Duodenal mucosa (tissue), 2 donors: ENCODE measurements at regions not wholly inside any gene's neighbourhood (a gene's known extent, or its start where the extent isn't known, plus 50 kb on each side); places are given as distances from the start of the nearest gene placed in this dataset.

Experiments used
- H3K27ac ChIP-seq: one replicate; pipeline ENCODE4 v1.7.0; 2013; ENCODE audit warnings: low read depth, low read length
- H3K27me3 ChIP-seq, 2 donors: one replicate each; pipeline ENCODE4 v1.7.0; 2013; ENCODE audit warnings: low read length in 2 of 2, control low read depth in 1 of 2; ENCODE audit not compliant: insufficient read depth in 2 of 2, control insufficient read depth in 1 of 2
- H3K36me3 ChIP-seq, 2 donors: one replicate each; pipeline ENCODE4 v1.7.0; 2013; ENCODE audit warnings: low read length in 2 of 2, control low read depth in 1 of 2; ENCODE audit not compliant: insufficient read depth in 2 of 2, control insufficient read depth in 1 of 2
- H3K4me1 ChIP-seq, 2 donors: one replicate each; pipeline ENCODE4 v1.7.0; 2013; ENCODE audit warnings: low read length in 2 of 2, control low read depth in 1 of 2; ENCODE audit not compliant: insufficient read depth in 2 of 2, control insufficient read depth in 1 of 2
- H3K4me3 ChIP-seq, 2 donors: one replicate each; pipeline ENCODE4 v1.7.0; 2013; ENCODE audit warnings: low read length in 2 of 2, low read depth in 1 of 2
- H3K9ac ChIP-seq, 2 donors: one replicate each; pipeline ENCODE4 v1.7.0; 2013; ENCODE audit warnings: low read length in 2 of 2, low read depth in 1 of 2
- H3K9me3 ChIP-seq, 2 donors: one replicate each; pipeline ENCODE4 v1.7.0; 2013; ENCODE audit warnings: low read length in 2 of 2, control low read depth in 1 of 2; ENCODE audit not compliant: control insufficient read depth in 1 of 2

DNA sequence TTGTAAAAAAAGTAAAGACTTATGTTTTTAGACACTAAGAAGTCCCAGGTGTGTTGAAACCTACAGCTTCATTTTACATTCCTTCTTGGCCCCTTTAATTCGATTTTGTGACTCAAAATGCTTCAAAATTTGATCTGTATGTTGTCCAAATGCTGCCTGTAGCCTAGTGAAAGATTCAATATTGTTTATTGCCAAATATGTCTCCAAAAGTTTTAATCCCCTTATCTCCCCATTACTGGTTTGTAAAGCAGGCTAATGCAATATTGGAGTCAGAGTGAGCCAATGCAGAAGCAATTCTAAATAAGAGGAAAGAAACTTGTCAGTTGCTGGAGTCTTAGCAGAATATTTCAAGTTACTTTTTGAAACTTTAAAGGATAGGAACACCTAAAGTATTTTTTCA is 287.0 kb upstream of the ZC3H15 start:
- Histone ChIP-seq H3K9ac (no peak overlapping the region), H3K36me3 (no peaks in the 10 kb centered on the region), H3K27me3 (no peaks in the 10 kb centered on the region), H3K4me1 (no peaks in the 10 kb centered on the region), H3K27ac (no peak overlapping the region), H3K4me3 (no peak overlapping the region), H3K9me3 (no peaks in the 10 kb centered on the region)

DNA sequence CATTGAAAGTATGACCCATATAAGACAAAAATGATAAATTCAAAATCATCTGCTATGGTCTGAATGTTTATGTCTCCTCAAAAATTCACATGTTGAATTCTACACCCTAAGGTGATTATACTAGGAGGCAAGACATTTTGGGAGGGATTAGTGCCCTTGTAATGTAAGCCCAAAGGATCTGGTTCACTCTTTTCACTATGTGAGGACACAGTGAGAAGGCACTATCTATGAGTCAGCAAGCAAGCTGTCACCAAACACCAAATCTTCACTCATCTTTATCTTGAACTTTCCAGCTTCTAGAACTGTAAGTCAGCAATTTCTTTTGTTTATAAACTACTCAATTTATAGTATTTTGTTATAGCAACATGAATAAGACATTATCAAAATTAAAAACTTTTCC is 284.7 kb upstream of the ZC3H15 start:
- Histone ChIP-seq H3K36me3 (no peaks in the 10 kb centered on the region), H3K9ac (no peak overlapping the region), H3K27ac (no peak overlapping the region), H3K4me1 (no peaks in the 10 kb centered on the region), H3K4me3 (no peak overlapping the region), H3K9me3 (no peaks in the 10 kb centered on the region), H3K27me3 (no peaks in the 10 kb centered on the region)

- Histone ChIP-seq H3K4me1 (no peaks in the 10 kb centered on the region), H3K4me3 (no peak overlapping the region), H3K9ac (no peak overlapping the region), H3K27ac (no peak overlapping the region), H3K9me3 (no peaks in the 10 kb centered on the region), H3K27me3 (no peaks in the 10 kb centered on the region), H3K36me3 (no peaks in the 10 kb centered on the region)
These were observed 280.7 kb upstream of the ZC3H15 start for GRCh38 chr2:186205254-186205911.

DNA sequence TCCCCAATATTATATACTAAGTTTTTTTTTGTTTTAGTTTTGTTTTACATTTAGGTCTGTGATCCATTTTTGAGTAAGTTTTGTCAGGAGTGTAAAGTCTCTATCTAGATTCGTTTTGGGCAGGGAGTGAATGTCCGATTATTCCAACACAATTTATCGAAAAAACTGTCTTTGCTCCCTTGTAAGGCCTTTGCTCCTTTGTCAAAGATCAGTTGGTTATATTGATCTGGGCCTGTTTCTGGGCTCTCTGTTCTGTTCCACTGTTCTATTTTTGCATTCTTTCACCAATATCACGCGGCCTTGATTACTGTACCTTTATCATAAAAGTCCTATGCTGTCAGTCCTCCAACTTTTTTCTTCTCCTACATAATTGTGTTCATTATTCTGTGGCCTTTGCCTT is 276.5 kb upstream of the ZC3H15 start:
- H3K9ac ChIP-seq: no peak overlapping the region
- H3K36me3 ChIP-seq: no peaks in the 10 kb centered on the region
- H3K4me1 ChIP-seq: no peaks in the 10 kb centered on the region
- H3K9me3 ChIP-seq: no peaks in the 10 kb centered on the region
- no peak overlapping the region for H3K4me3 ChIP-seq
- no peaks in the 10 kb centered on the region for H3K27me3 ChIP-seq
- no peak overlapping the region for H3K27ac ChIP-seq

- Histone ChIP-seq H3K9ac (no peak overlapping the region), H3K4me1 (no peaks in the 10 kb centered on the region), H3K36me3 (no peaks in the 10 kb centered on the region), H3K27ac (no peak overlapping the region), H3K4me3 (no peak overlapping the region), H3K27me3 (no peaks in the 10 kb centered on the region), H3K9me3 (peaks cover 0 to 6% of the 10 kb centered on the region in 2 donors)
These were observed 265.7 kb upstream of the ZC3H15 start for GRCh38 chr2:186220409-186220808.

- Histone ChIP-seq H3K27me3 (no peaks in the 10 kb centered on the region), H3K4me3 (peak overlapping the region in 1 of 2 donors; percentile 23), H3K36me3 (no peaks in the 10 kb centered on the region), H3K27ac (no peak overlapping the region), H3K9ac (no peak overlapping the region), H3K9me3 (peaks cover 26 to 28% of the 10 kb centered on the region in 2 donors), H3K4me1 (no peaks in the 10 kb centered on the region)
These were observed 256.8 kb upstream of the ZC3H15 start for GRCh38 chr2:186229265-186229664.

DNA sequence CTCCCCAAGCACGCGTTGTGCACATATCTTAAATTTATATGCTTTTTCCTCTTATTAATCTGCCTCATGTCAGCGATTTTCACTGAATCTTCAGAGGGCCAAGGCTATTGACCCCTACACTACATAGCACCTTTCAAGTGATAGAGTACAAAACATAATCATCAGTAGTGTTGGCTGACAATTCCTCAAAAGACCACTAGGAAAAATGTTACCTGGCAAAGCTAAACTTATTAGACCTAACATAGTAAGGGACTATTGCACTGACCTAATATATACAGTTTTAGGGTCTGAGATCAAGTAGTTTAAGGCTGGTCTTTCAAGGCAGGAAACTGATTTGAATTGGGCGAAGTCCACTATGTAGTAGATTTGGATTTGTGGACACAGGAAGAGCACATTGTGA is 244.2 kb upstream of the ZC3H15 start:
- no peaks in the 10 kb centered on the region for H3K27me3 ChIP-seq
- no peak overlapping the region for H3K4me3 ChIP-seq
- H3K9me3 ChIP-seq: no peaks in the 10 kb centered on the region
- H3K4me1 ChIP-seq: no peaks in the 10 kb centered on the region
- H3K27ac ChIP-seq: no peak overlapping the region
- H3K9ac ChIP-seq: no peak overlapping the region
- no peaks in the 10 kb centered on the region for H3K36me3 ChIP-seq

- H3K4me3 ChIP-seq: no peak overlapping the region
- no peak overlapping the region for H3K9ac ChIP-seq
- H3K9me3 ChIP-seq: no peaks in the 10 kb centered on the region
- H3K36me3 ChIP-seq: no peaks in the 10 kb centered on the region
- no peak overlapping the region for H3K27ac ChIP-seq
- H3K4me1 ChIP-seq: no peaks in the 10 kb centered on the region
- H3K27me3 ChIP-seq: no peaks in the 10 kb centered on the region
These were observed 231.3 kb upstream of the ZC3H15 start for GRCh38 chr2:186254759-186255158.

DNA sequence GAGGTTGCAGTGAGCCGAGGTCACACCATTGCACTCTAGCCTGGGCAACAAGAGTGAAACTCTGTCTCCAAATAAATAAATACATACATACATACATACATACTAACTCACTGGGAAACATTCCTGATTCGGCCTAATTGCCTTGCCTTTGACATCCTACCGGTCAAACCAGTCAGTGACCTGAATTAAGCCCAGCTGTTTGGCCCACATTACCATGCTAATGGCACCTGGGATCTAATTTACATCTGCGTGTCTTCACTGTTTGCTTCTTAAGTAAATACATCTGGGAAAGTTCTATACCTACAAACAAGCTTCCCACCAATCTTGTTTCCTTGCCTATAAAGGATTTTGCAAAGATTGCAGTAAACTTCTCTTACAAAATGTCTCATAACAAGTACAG is 230.2 kb upstream of the ZC3H15 start:
- H3K27ac ChIP-seq: no peak overlapping the region
- H3K9me3 ChIP-seq: no peaks in the 10 kb centered on the region
- no peaks in the 10 kb centered on the region for H3K27me3 ChIP-seq
- no peaks in the 10 kb centered on the region for H3K4me1 ChIP-seq
- H3K4me3 ChIP-seq: no peak overlapping the region
- H3K9ac ChIP-seq: no peak overlapping the region
- no peaks in the 10 kb centered on the region for H3K36me3 ChIP-seq

DNA sequence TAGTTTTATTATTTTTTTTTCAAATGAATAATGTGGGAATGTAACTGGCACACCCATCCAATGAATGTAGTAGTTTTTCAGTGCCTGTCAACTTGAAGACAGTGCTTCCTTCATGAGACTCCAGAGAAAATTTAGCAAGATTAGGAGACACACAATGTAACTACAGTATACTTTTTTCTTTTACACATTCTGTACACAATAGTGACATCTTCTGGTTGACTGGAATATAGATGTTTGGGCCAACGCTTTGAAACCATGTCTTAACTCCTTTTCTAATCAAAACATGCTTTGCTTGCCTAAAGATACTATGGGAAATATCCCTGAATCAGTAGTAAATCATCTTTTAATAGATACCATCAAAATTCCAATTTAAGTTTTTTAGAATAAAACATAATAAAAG is 229.5 kb upstream of the ZC3H15 start:
- Histone ChIP-seq H3K27me3 (no peaks in the 10 kb centered on the region), H3K27ac (no peak overlapping the region)

More for the DNA sequence above, 229.5 kb upstream of the ZC3H15 start:
- Histone ChIP-seq H3K4me3 (no peak overlapping the region), H3K4me1 (no peaks in the 10 kb centered on the region), H3K36me3 (no peaks in the 10 kb centered on the region), H3K9ac (no peak overlapping the region), H3K9me3 (no peaks in the 10 kb centered on the region)
